ENCODE measurements at regions not wholly inside any gene's neighbourhood (a gene's known extent, or its start where the extent isn't known, plus 50 kb on each side); places are given as distances from the start of the nearest gene placed in this dataset.
"Not testable (repeated sequence)": the region's sequence is repeated elsewhere in the genome, so short reads cannot be mapped to it uniquely, and the experiment has no call there.

GRCh38 chrX:45437186-45437585 is 236.5 kb upstream of the DIPK2B start:
- DNase-seq (ENCODE audit: low read depth in 2 of 3, low spot score in 2 of 3), result no peak

- DNase-seq (ENCODE audit: low read depth in 2 of 3, low spot score in 2 of 3), result no peak
Observed at GRCh38 chrX:45435481-45435880, 234.8 kb upstream of the DIPK2B start.

- DNase-seq (ENCODE audit: low read depth in 2 of 3, low spot score in 2 of 3), result no peak
Observed at GRCh38 chrX:45434231-45434630, 233.6 kb upstream of the DIPK2B start.

GRCh38 chrX:45428831-45429230 is 228.2 kb upstream of the DIPK2B start:
- DNase-seq (ENCODE audit: low read depth in 2 of 3, low spot score in 2 of 3), result no peak

- DNase-seq (ENCODE audit: low read depth in 2 of 3, low spot score in 2 of 3), result no peak
Observed at GRCh38 chrX:45424326-45424725, 223.7 kb upstream of the DIPK2B start.

GRCh38 chrX:45422216-45422925 is 221.7 kb upstream of the DIPK2B start:
- no peak for DNase-seq (ENCODE audit: low read depth in 2 of 3, low spot score in 2 of 3)

- DNase-seq (ENCODE audit: low read depth in 2 of 3, low spot score in 2 of 3), result no peak
Observed at GRCh38 chrX:45421806-45422205, 221.1 kb upstream of the DIPK2B start.

GRCh38 chrX:45404206-45404605 is 203.5 kb upstream of the DIPK2B start:
- DNase-seq (ENCODE audit: low read depth in 2 of 3, low spot score in 2 of 3), result no peak

GRCh38 chrX:45401923-45402322 is 201.2 kb upstream of the DIPK2B start:
- DNase-seq (ENCODE audit: low read depth in 2 of 3, low spot score in 2 of 3), result no peak

- not testable (repeated sequence) for DNase-seq (ENCODE audit: low read depth in 2 of 3, low spot score in 2 of 3)
Observed at GRCh38 chrX:45400951-45401725, 200.5 kb upstream of the DIPK2B start.

GRCh38 chrX:45400027-45400779 is 199.5 kb upstream of the DIPK2B start:
- no peak for DNase-seq (ENCODE audit: low read depth in 2 of 3, low spot score in 2 of 3)

- no peak for DNase-seq (ENCODE audit: low read depth in 2 of 3, low spot score in 2 of 3)
Observed at GRCh38 chrX:45385757-45386156, 185.1 kb upstream of the DIPK2B start.

- DNase-seq (ENCODE audit: low read depth in 2 of 3, low spot score in 2 of 3), result no peak
Observed at GRCh38 chrX:45381841-45382240, 181.2 kb upstream of the DIPK2B start.

GRCh38 chrX:45381366-45381765 is 180.7 kb upstream of the DIPK2B start:
- no peak for DNase-seq (ENCODE audit: low read depth in 2 of 3, low spot score in 2 of 3)

- no peak for DNase-seq (ENCODE audit: low read depth in 2 of 3, low spot score in 2 of 3)
Observed at GRCh38 chrX:45379236-45379635, 178.6 kb upstream of the DIPK2B start.

- DNase-seq (ENCODE audit: low read depth in 2 of 3, low spot score in 2 of 3), result no peak
Observed at GRCh38 chrX:45372151-45372550, 171.5 kb upstream of the DIPK2B start.

GRCh38 chrX:45368705-45369104 is 168.0 kb upstream of the DIPK2B start:
- DNase-seq (ENCODE audit: low read depth in 2 of 3, low spot score in 2 of 3), result no peak

- DNase-seq (ENCODE audit: low read depth in 2 of 3, low spot score in 2 of 3), result no peak
Observed at GRCh38 chrX:45363596-45363995, 162.9 kb upstream of the DIPK2B start.

GRCh38 chrX:45360571-45360970 is 159.9 kb upstream of the DIPK2B start:
- DNase-seq (ENCODE audit: low read depth in 2 of 3, low spot score in 2 of 3), result no peak

GRCh38 chrX:45358392-45358791 is 157.7 kb upstream of the DIPK2B start:
- DNase-seq (ENCODE audit: low read depth in 2 of 3, low spot score in 2 of 3), result no peak

GRCh38 chrX:45353456-45353855 is 152.8 kb upstream of the DIPK2B start:
- DNase-seq (ENCODE audit: low read depth in 2 of 3, low spot score in 2 of 3), result no peak

GRCh38 chrX:45352611-45353010 is 151.9 kb upstream of the DIPK2B start:
- DNase-seq (ENCODE audit: low read depth in 2 of 3, low spot score in 2 of 3), result no peak

Data from activated CD8-positive, alpha-beta memory T cell treated with anti-CD3 and anti-CD28 coated beads for 48 hours (primary cell).